B cell (primary cell): ENCODE measurements at regions not wholly inside any gene's neighbourhood (a gene's known extent, or its start where the extent isn't known, plus 50 kb on each side); places are given as distances from the start of the nearest gene placed in this dataset.

Experiments used
- ATAC-seq: fragments of 200-7000 bp; cut with Tn5 transposase; one replicate; pipeline ENCODE4 v1.10.0; 2021; ENCODE audit warnings: low read depth, mild to moderate bottlenecking, moderate number of reproducible peaks, moderate library complexity
- CTCF ChIA-PET: fragments of 350-600 bp; sonication (Branson Sonifier 250); formaldehyde crosslinking; loops from one replicate; lab custom pipeline; 2021; ENCODE audit warnings: antibody characterized with exemption, inconsistent platforms; lab: Charles Lee
- POLR2A ChIA-PET: fragments of 350-600 bp; sonication (Branson Sonifier 250); formaldehyde crosslinking; loops from one replicate; lab custom pipeline; 2021; ENCODE audit warnings: antibody characterized with exemption; lab: Charles Lee
- DNase-seq: peaks from one replicate; pipeline ENCODE4 v3.0.0; 2013
- H2AFZ ChIP-seq: 2 replicates; pipeline ENCODE4 v1.6.1; 2012; ENCODE audit warnings: mild to moderate bottlenecking, low read depth, low read length; ENCODE audit not compliant: insufficient read depth, poor library complexity, severe bottlenecking
- H3K27ac ChIP-seq, 2 donors: 1 replicate in 1 of 2; 2 replicates in 1 of 2; pipeline ENCODE4 v1.5.1; 2012 to 2013; ENCODE audit warnings: low read length in 2 of 2, mild to moderate bottlenecking in 2 of 2, moderate library complexity in 1 of 2
- H3K27me3 ChIP-seq, 4 experiments: fragments of 200-600 bp in 1 of 4; sonication (generic) in 1 of 4; replicated peaks in 1 of 4; 1 replicate in 2 of 4; 2 replicates in 2 of 4; pipeline versions ENCODE4 v1.6.1 to v1.7.0; 2013 to 2016; ENCODE audit warnings: low read length in 3 of 4, mild to moderate bottlenecking in 2 of 4, mixed read lengths in 1 of 4, moderate library complexity in 1 of 4; ENCODE audit not compliant: insufficient read depth in 4 of 4, control insufficient read depth in 3 of 4; ENCODE audit errors: control extremely low read depth in 1 of 4
- H3K36me3 ChIP-seq, 2 experiments: replicated peaks in 1 of 2; 1 replicate in 1 of 2; 2 replicates in 1 of 2; pipeline versions ENCODE4 v1.6.1 to v1.7.1; 2013; ENCODE audit warnings: low read length in 1 of 2; ENCODE audit not compliant: insufficient read depth in 2 of 2, control insufficient read depth in 1 of 2; ENCODE audit errors: control extremely low read depth in 1 of 2, extremely low read depth in 1 of 2
- H3K4me1 ChIP-seq, 2 donors: fragments of 200-600 bp in 1 of 2; sonication (generic) in 1 of 2; 1 replicate in 1 of 2; 2 replicates in 1 of 2; pipeline versions ENCODE4 v1.5.1 to v1.6.1; 2013 to 2017; ENCODE audit warnings: low read length in 2 of 2; ENCODE audit not compliant: control insufficient read depth in 2 of 2, insufficient read depth in 2 of 2
- H3K4me2 ChIP-seq: replicated peaks from 2 replicates; pipeline ENCODE3; 2012; ENCODE audit warnings: mild to moderate bottlenecking, low read depth, low read length; ENCODE audit not compliant: poor library complexity, severe bottlenecking
- H3K4me3 ChIP-seq, 5 experiments: fragments of 200-600 bp in 1 of 5; sonication (generic) in 1 of 5; 1 replicate in 3 of 5; 2 replicates in 2 of 5; pipeline versions ENCODE4 v1.5.1 to v1.7.0; 2011 to 2016; ENCODE audit warnings: low read length in 4 of 5, mild to moderate bottlenecking in 4 of 5, low read depth in 2 of 5, control low read depth in 1 of 5, moderate library complexity in 1 of 5; ENCODE audit not compliant: insufficient read depth in 1 of 5; ENCODE audit errors: control extremely low read depth in 1 of 5, extremely low read depth in 1 of 5
- H3K79me2 ChIP-seq: fragments of 200-600 bp; sonication (generic); one replicate; pipeline ENCODE4 v1.6.0; 2016; ENCODE audit warnings: low read length; ENCODE audit not compliant: control insufficient read depth, insufficient read depth
- H3K9ac ChIP-seq: fragments of 200-600 bp; sonication (generic); 2 replicates; pipeline ENCODE4 v1.6.1; 2017; ENCODE audit warnings: mild to moderate bottlenecking, low read length, moderate library complexity
- H3K9me3 ChIP-seq, 3 donors: one replicate each; pipeline versions ENCODE4 v1.6.1 to v1.7.1; 2013; ENCODE audit warnings: low read length in 2 of 3; ENCODE audit not compliant: control insufficient read depth in 2 of 3, insufficient read depth in 1 of 3; ENCODE audit errors: control extremely low read depth in 1 of 3
- H4K20me1 ChIP-seq: 2 replicates; pipeline ENCODE4 v1.6.0; 2012; ENCODE audit warnings: mild to moderate bottlenecking, low read length; ENCODE audit not compliant: insufficient read depth, control insufficient read depth, poor library complexity, severe bottlenecking
- H3K27ac Mint-ChIP-seq: one replicate; pipeline ENCODE4 v1.8.0; 2021; ENCODE audit warnings: mixed read lengths
- H3K27me3 Mint-ChIP-seq: one replicate; pipeline ENCODE4 v1.8.0; 2021; ENCODE audit warnings: mixed read lengths
- H3K4me1 Mint-ChIP-seq: one replicate; pipeline ENCODE4 v1.8.0; 2021; ENCODE audit warnings: mixed read lengths
- H3K4me3 Mint-ChIP-seq: one replicate; pipeline ENCODE4 v1.8.0; 2021; ENCODE audit warnings: mixed read lengths
- H3K9me3 Mint-ChIP-seq: one replicate; pipeline ENCODE4 v1.8.0; 2022; ENCODE audit warnings: mixed read lengths; ENCODE audit not compliant: insufficient read depth
- EZH2 ChIP-seq: IDR thresholded peaks from 2 replicates; pipeline ENCODE4 v1.6.1; 2012; ENCODE audit warnings: borderline replicate concordance, low read depth, mild to moderate bottlenecking, moderate library complexity, low read length; ENCODE audit not compliant: insufficient read depth, poor library complexity, severe bottlenecking
- WGBS: methylation state at CpG from one replicate; pipeline ENCODE4 v1.1.5; 2013; ENCODE audit warnings: missing lambda C conversion rate; ENCODE audit not compliant: insufficient coverage; 5-methylcytosine and 5-hydroxymethylcytosine counted together
- intact Hi-C: fragments of 100-400 bp; cut with micrococcal nuclease; formaldehyde crosslinking; loops from one replicate; pipeline ENCODE4 v1.10.0; 2022
- TF ChIP-seq, protein P1 (sequence below): fragments of 200-600 bp; IDR thresholded peaks from one replicate; pipeline ENCODE4 v1.8.0; 2022; ENCODE audit warnings: antibody characterized with exemption, mild to moderate bottlenecking

GRCh38 chr15:97401195-97401594 is 559.3 kb upstream of the ARRDC4 start:
- Histone ChIP-seq H3K9me3 (peaks cover 0 to 7% (median 1%) of the 10 kb centered on the region in 3 donors), H3K4me1 (no peaks in the 10 kb centered on the region), H2AFZ (no peak overlapping the region), H3K36me3 (no peaks in the 10 kb centered on the region), H3K27ac (no peak overlapping the region), H3K4me3 (no peak overlapping the region), H3K9ac (no peak overlapping the region), H3K79me2 (no peaks in the 10 kb centered on the region), H3K27me3 (no peaks in the 10 kb centered on the region), H4K20me1 (no peaks in the 10 kb centered on the region), H3K4me2 (no peak overlapping the region)
- ATAC-seq (no peak), DNase-seq (no peak)
- no peaks in the 10 kb centered on the region for H3K27me3 Mint-ChIP-seq
- WGBS: no CpG with 5 or more reads among the region's 4 CpGs
- ChIA-PET POLR2A (no interaction called here), CTCF (no interaction called here)
- no peak for TF ChIP-seq EZH2
- TF ChIP-seq, protein P1, sequence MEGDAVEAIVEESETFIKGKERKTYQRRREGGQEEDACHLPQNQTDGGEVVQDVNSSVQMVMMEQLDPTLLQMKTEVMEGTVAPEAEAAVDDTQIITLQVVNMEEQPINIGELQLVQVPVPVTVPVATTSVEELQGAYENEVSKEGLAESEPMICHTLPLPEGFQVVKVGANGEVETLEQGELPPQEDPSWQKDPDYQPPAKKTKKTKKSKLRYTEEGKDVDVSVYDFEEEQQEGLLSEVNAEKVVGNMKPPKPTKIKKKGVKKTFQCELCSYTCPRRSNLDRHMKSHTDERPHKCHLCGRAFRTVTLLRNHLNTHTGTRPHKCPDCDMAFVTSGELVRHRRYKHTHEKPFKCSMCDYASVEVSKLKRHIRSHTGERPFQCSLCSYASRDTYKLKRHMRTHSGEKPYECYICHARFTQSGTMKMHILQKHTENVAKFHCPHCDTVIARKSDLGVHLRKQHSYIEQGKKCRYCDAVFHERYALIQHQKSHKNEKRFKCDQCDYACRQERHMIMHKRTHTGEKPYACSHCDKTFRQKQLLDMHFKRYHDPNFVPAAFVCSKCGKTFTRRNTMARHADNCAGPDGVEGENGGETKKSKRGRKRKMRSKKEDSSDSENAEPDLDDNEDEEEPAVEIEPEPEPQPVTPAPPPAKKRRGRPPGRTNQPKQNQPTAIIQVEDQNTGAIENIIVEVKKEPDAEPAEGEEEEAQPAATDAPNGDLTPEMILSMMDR: no peak
- H3K27ac Mint-ChIP-seq: no peak overlapping the region
- H3K4me1 Mint-ChIP-seq: no peaks in the 10 kb centered on the region
- intact Hi-C loops: no loop called here
- no peak overlapping the region for H3K4me3 Mint-ChIP-seq
- peaks cover 6% of the 10 kb centered on the region for H3K9me3 Mint-ChIP-seq

GRCh38 chr15:97401970-97402369 is 558.5 kb upstream of the ARRDC4 start:
- CTCF ChIA-PET: no interaction called here
- H3K4me3 Mint-ChIP-seq: no peak overlapping the region

More at GRCh38 chr15:97401970-97402369, 558.5 kb upstream of the ARRDC4 start:
- Histone ChIP-seq H3K27me3 (no peaks in the 10 kb centered on the region), H4K20me1 (no peaks in the 10 kb centered on the region), H3K4me1 (no peaks in the 10 kb centered on the region), H3K4me2 (no peak overlapping the region), H3K9ac (no peak overlapping the region), H3K36me3 (no peaks in the 10 kb centered on the region), H3K9me3 (peaks cover 0 to 7% (median 1%) of the 10 kb centered on the region in 3 donors), H2AFZ (no peak overlapping the region), H3K4me3 (no peak overlapping the region), H3K79me2 (no peaks in the 10 kb centered on the region), H3K27ac (no peak overlapping the region)
- no peak overlapping the region for H3K27ac Mint-ChIP-seq
- WGBS: no CpG with 5 or more reads among the region's 2 CpGs
- H3K4me1 Mint-ChIP-seq: no peaks in the 10 kb centered on the region
- no peak for ATAC-seq
- no peak for DNase-seq
- intact Hi-C loops: no loop called here
- POLR2A ChIA-PET: no interaction called here
- no peaks in the 10 kb centered on the region for H3K27me3 Mint-ChIP-seq
- peaks cover 5% of the 10 kb centered on the region for H3K9me3 Mint-ChIP-seq
- TF ChIP-seq, protein P1: no peak
- TF ChIP-seq EZH2: no peak
